IMR-90 (cell line): ENCODE measurements at regions not wholly inside any gene's neighbourhood (a gene's known extent, or its start where the extent isn't known, plus 50 kb on each side); places are given as distances from the start of the nearest gene placed in this dataset.

ENCODE experiments used
- ATAC-seq: fragments of 200-7000 bp; cut with Tn5 transposase; 2 replicates; pipeline ENCODE4 v1.9.1; 2020; ENCODE audit warnings: low read depth, mild to moderate bottlenecking, moderate library complexity
- BruUV-seq: library from RNA; stranded (reverse); fragments of 400-500 nt; replicated peaks from 2 replicates; lab custom pipeline; 2021; lab: Mats Ljungman, UMichigan
- CTCF ChIA-PET: fragments of 300-600 bp; formaldehyde crosslinking; extraction: SDS; loops from one replicate; lab custom pipeline; 2021; ENCODE audit warnings: antibody characterized with exemption; lab: Yijun Ruan, JAX
- POLR2A ChIA-PET: fragments of 300-600 bp; sonication (Branson Sonifier 250); formaldehyde crosslinking; loops from one replicate; lab custom pipeline; 2022; ENCODE audit warnings: antibody characterized with exemption; ENCODE audit not compliant: unreplicated experiment; lab: Charles Lee
- DNase-seq: peaks from one replicate; pipeline ENCODE4 v3.0.0; 2013
- H2AFZ ChIP-seq: replicated peaks from 2 replicates; pipeline ENCODE3; 2013; ENCODE audit warnings: low read length, mild to moderate bottlenecking; ENCODE audit not compliant: poor library complexity
- H2AK5ac ChIP-seq: 2 replicates; pipeline ENCODE4 v1.6.1; 2013; ENCODE audit warnings: low read depth, low read length, inconsistent platforms
- H2AK9ac ChIP-seq: replicated peaks from 2 replicates; pipeline ENCODE3; 2013; ENCODE audit warnings: mild to moderate bottlenecking, low read depth, low read length, moderate library complexity; ENCODE audit not compliant: poor library complexity
- H2BK120ac ChIP-seq: 2 replicates; pipeline ENCODE4 v1.6.1; 2013; ENCODE audit warnings: low read depth, low read length, inconsistent platforms
- H2BK15ac ChIP-seq: 3 replicates; pipeline ENCODE4 v1.6.1; 2013; ENCODE audit warnings: low read depth, low read length, inconsistent platforms
- H2BK20ac ChIP-seq: 2 replicates; pipeline ENCODE4 v1.6.1; 2013; ENCODE audit warnings: low read depth, mild to moderate bottlenecking, inconsistent platforms, low read length, moderate library complexity
- H2BK5ac ChIP-seq: 2 replicates; pipeline ENCODE4 v1.6.1; 2013; ENCODE audit warnings: mild to moderate bottlenecking, low read depth, low read length, inconsistent platforms; ENCODE audit not compliant: poor library complexity, severe bottlenecking
- H3K14ac ChIP-seq: replicated peaks from 2 replicates; pipeline ENCODE4 v1.6.1; 2013; ENCODE audit warnings: low read depth, low read length, inconsistent platforms
- H3K18ac ChIP-seq: 2 replicates; pipeline ENCODE4 v1.6.1; 2013; ENCODE audit warnings: low read depth, low read length, control low read depth
- H3K23ac ChIP-seq: 2 replicates; pipeline ENCODE4 v1.6.1; 2013; ENCODE audit warnings: low read depth, low read length, inconsistent platforms
- H3K27ac ChIP-seq: 2 replicates; pipeline ENCODE4 v1.5.1; 2013; ENCODE audit warnings: mild to moderate bottlenecking, control low read depth, low read length; ENCODE audit not compliant: insufficient read depth
- H3K27me3 ChIP-seq: 2 replicates; pipeline ENCODE4 v1.6.1; 2013; ENCODE audit warnings: low read length; ENCODE audit not compliant: control insufficient read depth, insufficient read depth
- H3K36me3 ChIP-seq: 2 replicates; pipeline ENCODE4 v1.6.1; 2013; ENCODE audit warnings: low read length, mixed read lengths; ENCODE audit not compliant: control insufficient read depth, insufficient read depth
- H3K4ac ChIP-seq: 2 replicates; pipeline ENCODE4 v1.6.1; 2013; ENCODE audit warnings: low read depth, low read length, inconsistent platforms
- H3K4me1 ChIP-seq: 2 replicates; pipeline ENCODE4 v1.6.1; 2013; ENCODE audit warnings: low read length, mixed read lengths; ENCODE audit not compliant: control insufficient read depth, insufficient read depth
- H3K4me2 ChIP-seq: 2 replicates; pipeline ENCODE4 v1.6.1; 2013; ENCODE audit warnings: low read depth, mild to moderate bottlenecking, control low read depth, low read length, moderate library complexity
- H3K4me3 ChIP-seq: 2 replicates; pipeline ENCODE4 v1.5.1; 2013; ENCODE audit warnings: low read depth, mild to moderate bottlenecking, control low read depth, low read length, moderate library complexity; ENCODE audit not compliant: insufficient read depth
- H3K56ac ChIP-seq: 2 replicates; pipeline ENCODE4 v1.6.1; 2013; ENCODE audit warnings: low read length, inconsistent platforms; ENCODE audit not compliant: insufficient read depth; ENCODE audit errors: extremely low read depth
- H3K79me1 ChIP-seq, 2 experiments: 2 replicates each; pipeline ENCODE4 v1.6.1; 2013; ENCODE audit warnings: low read length in 2 of 2, inconsistent platforms in 1 of 2, low read depth in 1 of 2
- H3K9ac ChIP-seq: 2 replicates; pipeline ENCODE4 v1.6.1; 2013; ENCODE audit warnings: low read depth, low read length, control low read depth
- H3K9me1 ChIP-seq: 2 replicates; pipeline ENCODE4 v1.6.1; 2013; ENCODE audit warnings: low read length, inconsistent platforms; ENCODE audit not compliant: insufficient read depth
- H3K9me3 ChIP-seq: 2 replicates; pipeline ENCODE4 v1.6.1; 2013; ENCODE audit warnings: low read length; ENCODE audit not compliant: control insufficient read depth, insufficient read depth
- H4K20me1 ChIP-seq: 2 replicates; pipeline ENCODE4 v1.6.1; 2013; ENCODE audit warnings: low read length, inconsistent platforms; ENCODE audit not compliant: insufficient read depth
- H4K5ac ChIP-seq: 2 replicates; pipeline ENCODE4 v1.6.1; 2013; ENCODE audit warnings: mild to moderate bottlenecking, low read depth, low read length, control low read depth
- H4K8ac ChIP-seq, 2 experiments: 2 replicates each; pipeline ENCODE4 v1.6.1; 2013; ENCODE audit warnings: low read depth in 2 of 2, low read length in 2 of 2, control low read depth in 1 of 2, inconsistent platforms in 1 of 2
- H4K91ac ChIP-seq: 2 replicates; pipeline ENCODE4 v1.6.1; 2013; ENCODE audit warnings: low read depth, low read length, inconsistent platforms; ENCODE audit not compliant: insufficient read depth
- FOS ChIP-seq: fragments of 150-350 bp; IDR thresholded peaks from 2 replicates; pipeline ENCODE4 v1.6.1; 2016; ENCODE audit warnings: low read depth, low read length
- NFE2L2 ChIP-seq: fragments of 150-350 bp; IDR thresholded peaks from 2 replicates; pipeline ENCODE4 v1.6.1; 2016; ENCODE audit warnings: low read depth, mild to moderate bottlenecking, low read length
- WGBS, 2 experiments: methylation state at CpG; one replicate each; pipeline versions ENCODE4 v1.1.5 to v1.1.7; 2013; ENCODE audit warnings: missing lambda C conversion rate in 2 of 2; ENCODE audit not compliant: insufficient read length in 1 of 2; ENCODE audit errors: extremely low coverage in 2 of 2; 5-methylcytosine and 5-hydroxymethylcytosine counted together
- dilution Hi-C: fragments of 300-500 bp; cut with HindIII; formaldehyde crosslinking; loops from one replicate; pipeline ENCODE4 v1.14.3; 2018; ENCODE audit warnings: low sequenced_read_pairs; ENCODE audit not compliant: unreplicated experiment
- in situ Hi-C: fragments of 300-500 bp; cut with MboI; formaldehyde crosslinking; loops from 3 replicates; pipeline ENCODE4 v1.14.3; 2019; ENCODE audit warnings: low sequenced_read_pairs, inconsistent platforms, mixed read lengths
- intact Hi-C: fragments of 100-400 bp; cut with micrococcal nuclease; formaldehyde crosslinking; loops from 2 replicates; pipeline ENCODE4 v1.10.0; 2022

DNA sequence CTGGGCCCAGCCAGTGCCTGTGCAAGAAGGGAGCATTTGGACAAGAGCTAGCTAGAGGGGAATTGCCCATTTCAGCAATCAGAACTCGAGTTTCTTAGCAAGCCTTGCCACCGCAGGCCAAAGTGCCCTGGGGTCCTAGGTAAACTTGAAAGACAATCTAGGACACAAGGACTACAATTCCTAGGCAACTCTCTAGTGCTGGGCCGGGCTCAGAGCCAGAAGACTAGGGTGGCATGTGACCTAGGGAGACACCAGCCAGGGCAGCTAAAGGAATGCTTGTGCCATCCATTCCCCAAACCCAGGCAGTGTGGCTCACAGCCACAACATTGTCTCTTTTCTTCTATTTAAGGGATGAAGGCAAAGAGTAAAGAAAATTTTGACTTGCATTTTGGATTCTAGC, 205.0 kb downstream of the BMP4 start:
- no peak overlapping the region for H2AK9ac ChIP-seq
- no peak overlapping the region for H4K91ac ChIP-seq
- H3K27ac ChIP-seq: no peak overlapping the region
- H3K4ac ChIP-seq: no peak overlapping the region
- H2AK5ac ChIP-seq: no peak overlapping the region
- H2BK5ac ChIP-seq: no peak overlapping the region
- H3K27me3 ChIP-seq: peaks cover 2% of the 10 kb centered on the region
- no peaks in the 10 kb centered on the region for H3K9me3 ChIP-seq
- dilution Hi-C loops: no loop called here
- intact Hi-C loops: no loop called here
- CTCF ChIA-PET: no interaction called here
- H2AFZ ChIP-seq: no peak overlapping the region
- H3K4me3 ChIP-seq: no peak overlapping the region
- H3K4me1 ChIP-seq: no peaks in the 10 kb centered on the region
- BruUV-seq: no TSS peak
- TF ChIP-seq NFE2L2 (no peak), FOS (no peak)
- no peak for DNase-seq
- H4K5ac ChIP-seq: no peak overlapping the region
- WGBS, 2 experiments: 80% methylated on average over 2 of the region's 3 CpGs; no CpG with 5 or more reads in 1 of the 2 experiments
- no peak overlapping the region for H2BK20ac ChIP-seq
- no peak overlapping the region for H3K4me2 ChIP-seq
- no peaks in the 10 kb centered on the region for H3K9me1 ChIP-seq
- no peak overlapping the region for H2BK15ac ChIP-seq
- H3K23ac ChIP-seq: no peak overlapping the region
- H4K8ac ChIP-seq: no peak overlapping the region
- no peaks in the 10 kb centered on the region for H3K79me1 ChIP-seq
- H3K36me3 ChIP-seq: no peaks in the 10 kb centered on the region
- in situ Hi-C loops: no loop called here
- ATAC-seq: no peak
- H3K18ac ChIP-seq: no peak overlapping the region
- H3K56ac ChIP-seq: no peak overlapping the region
- POLR2A ChIA-PET: no interaction called here
- no peaks in the 10 kb centered on the region for H4K20me1 ChIP-seq
- no peak overlapping the region for H3K9ac ChIP-seq
- no peak overlapping the region for H2BK120ac ChIP-seq
- H3K14ac ChIP-seq: no peak overlapping the region
